HG02840 (cell line): ENCODE measurements at regions not wholly inside any gene's neighbourhood (a gene's known extent, or its start where the extent isn't known, plus 50 kb on each side); places are given as distances from the start of the nearest gene placed in this dataset.

Source experiments
- ATAC-seq: cut with Tn5 transposase; IDR thresholded peaks from one replicate; pipeline ENCODE4 v1.9.1; 2021; ENCODE audit warnings: mild to moderate bottlenecking, moderate library complexity, moderate number of reproducible peaks; ENCODE audit not compliant: unreplicated experiment, low FRiP score

DNA sequence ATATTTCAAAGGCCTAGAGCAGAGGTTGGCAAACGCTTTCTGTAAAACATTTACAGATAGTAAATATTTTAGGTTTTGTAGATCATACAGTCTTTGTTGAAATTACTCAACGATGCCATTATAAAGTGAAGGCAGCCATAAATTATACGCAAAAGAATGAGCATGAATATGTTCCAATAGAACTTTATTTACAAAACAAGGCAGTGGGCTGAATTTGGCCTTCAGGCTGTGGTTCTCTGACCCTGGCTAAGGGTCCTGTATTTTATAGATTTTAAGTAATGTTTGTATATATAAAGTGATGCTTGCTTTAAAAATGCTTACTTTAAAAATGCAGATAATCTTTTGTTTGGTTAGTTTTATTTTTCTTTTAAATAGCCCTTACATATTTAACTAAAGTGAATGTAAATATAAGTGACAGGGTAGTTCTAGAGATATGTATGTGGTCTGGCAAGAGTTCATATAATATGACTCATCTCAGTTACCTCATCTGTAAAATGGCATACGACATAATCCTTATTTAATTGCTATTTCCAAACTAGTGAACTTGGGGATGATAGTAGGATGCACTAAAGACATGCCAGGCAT lies 51.7 kb upstream of the ATP5MC3 start:
- no peak for ATAC-seq
